Hematopoietic multipotent progenitor cell treated with erythropoietin and hydrocortisone succinate and interleukin-3 and kit ligand, for 6 days (in vitro differentiated cells): ENCODE measurements at regions not wholly inside any gene's neighbourhood (a gene's known extent, or its start where the extent isn't known, plus 50 kb on each side); places are given as distances from the start of the nearest gene placed in this dataset.

Experiments used
- DNase-seq: peaks from one replicate; pipeline ENCODE4 v3.0.0-alpha.2; 2015

GRCh38 chr1:3954170-3955169 is 54.4 kb upstream of the C1orf174 start:
- no peak for DNase-seq

GRCh38 chr1:3955196-3955772 is 55.2 kb upstream of the C1orf174 start:
- DNase-seq = no peak

- DNase-seq = no peak
Measured at GRCh38 chr1:3956527-3957170, 56.6 kb upstream of the C1orf174 start.

GRCh38 chr1:3959361-3959760 is 59.3 kb upstream of the C1orf174 start:
- DNase-seq = no peak

GRCh38 chr1:3963554-3963953 is 63.5 kb upstream of the C1orf174 start:
- no peak for DNase-seq

GRCh38 chr1:3965693-3966092 is 65.6 kb upstream of the C1orf174 start:
- DNase-seq = no peak

- DNase-seq = peak; percentile 28
Measured at GRCh38 chr1:3968851-3969250, 68.8 kb upstream of the C1orf174 start.

- DNase-seq = no peak
Measured at GRCh38 chr1:3971981-3972380, 71.9 kb upstream of the C1orf174 start.

GRCh38 chr1:3975903-3976630 is 76.0 kb upstream of the C1orf174 start:
- DNase-seq = no peak

GRCh38 chr1:3976821-3977220 is 76.7 kb upstream of the C1orf174 start:
- no peak for DNase-seq

- no peak for DNase-seq
Measured at GRCh38 chr1:3978196-3978989, 78.3 kb upstream of the C1orf174 start.

GRCh38 chr1:3978990-3979325 is 78.9 kb upstream of the C1orf174 start:
- DNase-seq = no peak

GRCh38 chr1:3981261-3981660 is 81.2 kb upstream of the C1orf174 start:
- DNase-seq = no peak

- DNase-seq = no peak
Measured at GRCh38 chr1:3981746-3982505, 81.9 kb upstream of the C1orf174 start.

GRCh38 chr1:3983181-3983580 is 83.1 kb upstream of the C1orf174 start:
- no peak for DNase-seq

GRCh38 chr1:3984586-3984985 is 84.5 kb upstream of the C1orf174 start:
- no peak for DNase-seq

- DNase-seq = no peak
Measured at GRCh38 chr1:3986686-3987218, 86.7 kb upstream of the C1orf174 start.

- DNase-seq = no peak
Measured at GRCh38 chr1:3987669-3988235, 87.7 kb upstream of the C1orf174 start.

- DNase-seq = no peak
Measured at GRCh38 chr1:3988431-3988830, 88.4 kb upstream of the C1orf174 start.

GRCh38 chr1:3989465-3989864 is 89.4 kb upstream of the C1orf174 start:
- no peak for DNase-seq

- peak; percentile 9 for DNase-seq
Measured at GRCh38 chr1:3992103-3992556, 92.1 kb upstream of the C1orf174 start.
